HG02610 (cell line): ENCODE measurements at regions not wholly inside any gene's neighbourhood (a gene's known extent, or its start where the extent isn't known, plus 50 kb on each side); places are given as distances from the start of the nearest gene placed in this dataset.

ENCODE experiments used
- ATAC-seq: cut with Tn5 transposase; IDR thresholded peaks from one replicate; pipeline ENCODE4 v1.9.1; 2021; ENCODE audit warnings: mild to moderate bottlenecking, moderate library complexity; ENCODE audit not compliant: unreplicated experiment

DNA sequence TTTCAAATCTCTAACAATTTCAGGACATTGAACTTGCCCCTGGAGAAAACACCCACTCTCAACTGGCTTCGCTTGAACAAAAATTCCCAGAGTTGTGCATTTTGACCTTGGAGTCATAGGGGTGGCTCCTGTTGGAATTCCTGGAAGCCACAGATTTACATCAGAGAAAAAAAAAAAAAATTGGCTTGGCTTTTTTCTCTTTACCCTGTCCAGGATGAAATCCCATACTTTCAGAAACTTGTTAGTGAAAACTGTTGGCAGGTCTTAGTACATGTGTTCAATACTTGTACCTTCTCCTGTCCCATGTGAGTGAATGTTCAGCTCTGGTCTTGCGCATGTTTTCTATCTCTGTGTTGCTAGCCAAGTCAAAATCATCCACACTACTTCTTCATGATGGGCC, 228.8 kb downstream of the TGFB2 start:
- no peak for ATAC-seq

DNA sequence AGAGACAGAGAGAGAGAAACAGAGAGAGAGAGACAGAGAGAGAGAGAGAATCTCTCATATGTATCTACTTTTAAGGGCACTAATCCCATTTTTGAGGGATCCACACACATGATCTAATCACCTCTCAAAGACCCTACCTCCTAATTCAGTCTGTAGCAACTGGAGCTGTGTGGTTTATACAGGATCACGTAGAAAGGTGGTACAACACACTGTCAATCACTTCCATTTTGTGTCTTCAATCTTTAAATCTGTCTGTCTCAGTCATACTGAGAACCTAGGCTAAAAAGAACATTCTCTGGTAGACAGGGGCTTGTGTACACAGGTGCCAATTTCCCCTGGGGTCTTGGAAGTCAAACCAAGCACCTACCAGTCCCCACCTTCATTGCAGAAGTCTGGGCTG, 229.9 kb downstream of the TGFB2 start:
- ATAC-seq: no peak

DNA sequence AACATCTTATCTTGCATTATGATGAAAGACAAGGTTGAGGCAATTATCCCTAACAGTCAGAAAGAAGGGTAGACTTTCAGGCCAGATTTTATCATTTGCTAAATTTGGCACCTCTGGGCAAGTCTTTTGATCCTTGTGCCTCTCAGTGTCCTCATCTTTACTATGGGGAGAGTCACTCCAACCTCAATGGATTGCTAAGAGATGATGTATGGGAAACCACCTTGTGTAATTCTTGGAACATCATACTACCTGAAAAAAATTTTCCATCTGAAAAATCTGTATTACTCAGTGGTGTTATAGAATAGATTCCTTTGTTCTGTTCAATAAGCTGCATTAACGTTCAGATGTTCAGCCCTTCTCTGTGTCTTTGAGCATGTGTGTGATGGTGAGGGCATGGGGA, 230.7 kb downstream of the TGFB2 start:
- no peak for ATAC-seq

DNA sequence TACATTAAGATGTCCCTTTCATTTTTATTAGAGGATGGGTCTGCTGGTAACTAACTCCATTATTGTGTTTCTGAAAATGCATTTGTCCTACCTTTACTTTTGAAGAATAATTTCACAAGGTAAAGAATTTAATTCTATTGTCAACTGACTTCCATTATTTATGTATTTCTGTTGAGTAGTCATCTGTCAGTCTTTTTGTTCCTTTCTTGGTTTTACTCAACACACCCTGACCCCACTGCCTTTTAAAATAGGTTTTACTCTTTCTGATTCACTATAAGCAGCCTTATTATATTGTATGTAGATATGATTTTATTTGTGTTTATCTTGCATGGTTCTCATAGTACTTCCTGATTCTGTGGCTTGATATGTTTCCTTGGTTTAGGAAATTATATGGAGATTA, 237.5 kb downstream of the TGFB2 start:
- ATAC-seq: no peak

- no peak for ATAC-seq
These were observed 239.5 kb downstream of the TGFB2 start for GRCh38 chr1:218584418-218585155.

- ATAC-seq: no peak
These were observed 240.5 kb downstream of the TGFB2 start for GRCh38 chr1:218585511-218586184.

GRCh38 chr1:218587900-218588299, 242.8 kb downstream of the TGFB2 start:
- no peak for ATAC-seq

- ATAC-seq: no peak
These were observed 243.5 kb downstream of the TGFB2 start for GRCh38 chr1:218588540-218589172.

DNA sequence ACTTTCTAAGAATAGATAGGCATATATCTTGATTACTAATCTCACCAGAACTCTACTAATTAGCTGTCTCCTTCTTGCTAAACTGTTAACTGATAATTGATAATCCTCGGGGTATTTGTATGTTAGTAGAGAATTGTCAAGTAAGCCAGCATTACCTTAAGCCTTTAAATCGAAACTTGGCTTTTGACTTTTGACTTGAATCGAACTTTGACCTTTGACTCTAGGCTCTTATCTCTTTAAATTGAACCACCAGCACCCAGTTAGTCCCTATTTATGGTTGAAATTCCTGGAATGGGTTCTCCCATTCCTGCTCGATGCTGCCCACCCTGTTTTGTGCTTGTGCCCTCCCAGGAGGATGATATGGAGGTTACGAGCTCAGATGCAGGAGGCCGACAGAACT, 244.4 kb downstream of the TGFB2 start:
- ATAC-seq: no peak

- ATAC-seq: no peak
These were observed 246.8 kb downstream of the TGFB2 start for GRCh38 chr1:218591966-218592365.

- ATAC-seq: no peak
These were observed 247.6 kb downstream of the TGFB2 start for GRCh38 chr1:218592688-218593087.

- no peak for ATAC-seq
These were observed 255.8 kb downstream of the TGFB2 start for GRCh38 chr1:218600968-218601367.

GRCh38 chr1:218604217-218604616, 259.1 kb downstream of the TGFB2 start:
- no peak for ATAC-seq

GRCh38 chr1:218611916-218612585, 266.9 kb downstream of the TGFB2 start:
- ATAC-seq: no peak

GRCh38 chr1:218613105-218613504, 268.0 kb downstream of the TGFB2 start:
- ATAC-seq: no peak

- ATAC-seq: no peak
These were observed 268.9 kb downstream of the TGFB2 start for GRCh38 chr1:218614031-218614430.

DNA sequence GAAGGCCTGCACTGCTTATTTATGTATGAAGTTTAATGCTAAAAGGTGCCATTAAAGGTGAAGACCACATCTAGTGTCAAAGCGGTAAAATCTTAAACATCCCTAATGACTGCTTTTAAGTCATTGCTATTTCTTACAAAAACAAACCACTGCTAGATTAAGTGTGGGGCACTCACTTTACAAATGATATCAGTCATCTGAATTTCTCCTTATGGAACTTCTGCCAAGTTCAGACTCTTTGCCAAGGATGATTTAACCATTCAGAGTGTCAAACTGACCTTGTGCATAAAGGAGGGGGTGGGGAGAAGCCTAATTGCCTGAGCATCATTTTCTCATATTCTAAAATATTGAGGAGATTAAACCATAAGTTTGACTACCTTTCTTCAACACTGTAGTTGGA, 271.5 kb downstream of the TGFB2 start:
- no peak for ATAC-seq

DNA sequence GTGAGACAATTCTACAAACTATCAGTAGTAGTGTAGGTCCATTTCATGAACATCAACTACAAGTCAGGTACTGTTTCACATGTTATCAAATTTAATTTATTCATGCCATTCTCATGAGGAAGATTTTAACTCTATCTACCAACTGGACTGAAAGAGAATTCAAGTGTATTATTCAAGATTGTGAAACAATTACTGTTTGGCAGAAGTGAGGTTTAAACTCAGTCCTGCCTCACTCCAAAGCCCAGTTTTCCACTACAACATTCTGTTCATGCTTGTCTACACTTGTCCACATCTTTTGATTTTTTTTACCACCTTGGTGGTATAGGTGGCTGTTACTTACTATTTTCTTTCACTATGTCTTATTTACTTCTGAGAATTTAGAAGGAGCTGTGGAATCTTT, 272.9 kb downstream of the TGFB2 start:
- ATAC-seq: no peak

DNA sequence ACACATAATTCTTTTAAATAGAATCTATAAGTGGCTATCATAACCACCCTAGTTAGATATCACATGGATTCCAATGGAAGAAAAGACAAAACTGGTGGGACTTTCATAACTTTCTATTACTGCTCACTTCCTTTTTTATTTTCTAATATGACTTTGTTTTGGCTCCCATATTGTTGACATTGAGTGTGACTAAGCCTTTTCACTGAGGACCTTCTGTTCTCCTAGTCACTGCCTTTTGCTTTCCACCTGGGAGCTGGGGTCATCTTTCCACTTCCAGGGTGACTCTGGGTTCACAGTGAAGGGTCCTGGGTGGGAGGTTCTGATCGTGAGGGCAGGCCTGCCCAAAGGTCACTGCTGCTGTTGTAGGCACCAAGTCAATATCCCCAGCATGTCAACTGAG, 275.8 kb downstream of the TGFB2 start:
- no peak for ATAC-seq

DNA sequence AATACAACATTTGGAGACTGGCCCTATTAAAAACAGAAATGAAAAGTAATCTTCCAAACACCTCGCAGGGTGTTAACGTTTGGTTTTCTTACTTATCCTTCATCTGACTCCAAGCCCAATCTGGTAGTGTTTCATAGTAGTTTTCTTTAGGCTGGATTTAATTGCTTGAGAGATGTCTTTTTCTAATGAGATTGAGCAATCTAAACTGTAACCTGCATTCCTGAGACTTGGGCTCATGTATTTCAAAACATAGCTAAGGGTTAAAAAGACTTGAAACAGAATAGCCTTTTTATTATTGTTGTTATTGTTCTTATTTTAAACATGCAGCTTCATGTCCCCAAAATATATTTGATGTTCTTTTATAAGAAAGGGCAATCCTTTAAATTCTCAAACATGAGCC, 278.9 kb downstream of the TGFB2 start:
- ATAC-seq: no peak

- ATAC-seq: no peak
These were observed 280.3 kb downstream of the TGFB2 start for GRCh38 chr1:218625393-218625792.
